HG03342 (cell line): ENCODE measurements at regions not wholly inside any gene's neighbourhood (a gene's known extent, or its start where the extent isn't known, plus 50 kb on each side); places are given as distances from the start of the nearest gene placed in this dataset.
"Not testable (repeated sequence)": the region's sequence is repeated elsewhere in the genome, so short reads cannot be mapped to it uniquely, and the experiment has no call there.

Source experiments
- ATAC-seq: cut with Tn5 transposase; IDR thresholded peaks from one replicate; pipeline ENCODE4 v1.9.1; 2021; ENCODE audit warnings: mild to moderate bottlenecking, moderate library complexity; ENCODE audit not compliant: unreplicated experiment

- peak; percentile 92 for ATAC-seq
Observed at GRCh38 chr2:17202628-17203027, 315.6 kb downstream of the RAD51AP2 start.

- ATAC-seq, result no peak
Observed at GRCh38 chr2:17199741-17200140, 318.5 kb downstream of the RAD51AP2 start.

- no peak for ATAC-seq
Observed at GRCh38 chr2:17196380-17196779, 321.9 kb downstream of the RAD51AP2 start.

- no peak for ATAC-seq
Observed at GRCh38 chr2:17195016-17195415, 323.2 kb downstream of the RAD51AP2 start.

GRCh38 chr2:17194083-17194482 lies 324.2 kb downstream of the RAD51AP2 start:
- ATAC-seq, result no peak

GRCh38 chr2:17193433-17193890 lies 324.8 kb downstream of the RAD51AP2 start:
- ATAC-seq, result not testable (repeated sequence)

- ATAC-seq, result no peak
Observed at GRCh38 chr2:17191223-17191622, 327.0 kb downstream of the RAD51AP2 start.

GRCh38 chr2:17190527-17190926 lies 327.7 kb downstream of the RAD51AP2 start:
- ATAC-seq, result no peak

- no peak for ATAC-seq
Observed at GRCh38 chr2:17188721-17189120, 329.5 kb downstream of the RAD51AP2 start.

GRCh38 chr2:17184512-17184911 lies 333.7 kb downstream of the RAD51AP2 start:
- no peak for ATAC-seq

- ATAC-seq, result no peak
Observed at GRCh38 chr2:17182399-17182798, 335.8 kb downstream of the RAD51AP2 start.

GRCh38 chr2:17181051-17181752 lies 337.0 kb downstream of the RAD51AP2 start:
- ATAC-seq, result no peak

GRCh38 chr2:17179145-17179808 lies 339.0 kb downstream of the RAD51AP2 start:
- no peak for ATAC-seq

GRCh38 chr2:17177088-17177487 lies 341.2 kb downstream of the RAD51AP2 start:
- ATAC-seq, result no peak

GRCh38 chr2:17171446-17172049 lies 346.7 kb downstream of the RAD51AP2 start:
- ATAC-seq, result peak; percentile 81

- ATAC-seq, result no peak
Observed at GRCh38 chr2:17166506-17166905, 351.7 kb downstream of the RAD51AP2 start.

GRCh38 chr2:17164550-17164949 lies 353.7 kb downstream of the RAD51AP2 start:
- no peak for ATAC-seq

- no peak for ATAC-seq
Observed at GRCh38 chr2:17163638-17164037, 354.6 kb downstream of the RAD51AP2 start.

- ATAC-seq, result no peak
Observed at GRCh38 chr2:17162713-17163112, 355.5 kb downstream of the RAD51AP2 start.

GRCh38 chr2:17160594-17160993 lies 357.6 kb downstream of the RAD51AP2 start:
- ATAC-seq, result peak; percentile 95

GRCh38 chr2:17156086-17156485 lies 362.2 kb downstream of the RAD51AP2 start:
- no peak for ATAC-seq

- ATAC-seq, result no peak
Observed at GRCh38 chr2:17149945-17150344, 368.3 kb downstream of the RAD51AP2 start.
